ENCODE measurements at regions not wholly inside any gene's neighbourhood (a gene's known extent, or its start where the extent isn't known, plus 50 kb on each side); places are given as distances from the start of the nearest gene placed in this dataset.
"Not testable (repeated sequence)": the region's sequence is repeated elsewhere in the genome, so short reads cannot be mapped to it uniquely, and the experiment has no call there.

- no peak for DNase-seq (ENCODE audit: low spot score)
Measured at GRCh38 chr12:24668563-24668962, 280.3 kb downstream of the BCAT1 start.

GRCh38 chr12:24664161-24664880 lies 284.6 kb downstream of the BCAT1 start:
- no peak for DNase-seq (ENCODE audit: low spot score)

DNA sequence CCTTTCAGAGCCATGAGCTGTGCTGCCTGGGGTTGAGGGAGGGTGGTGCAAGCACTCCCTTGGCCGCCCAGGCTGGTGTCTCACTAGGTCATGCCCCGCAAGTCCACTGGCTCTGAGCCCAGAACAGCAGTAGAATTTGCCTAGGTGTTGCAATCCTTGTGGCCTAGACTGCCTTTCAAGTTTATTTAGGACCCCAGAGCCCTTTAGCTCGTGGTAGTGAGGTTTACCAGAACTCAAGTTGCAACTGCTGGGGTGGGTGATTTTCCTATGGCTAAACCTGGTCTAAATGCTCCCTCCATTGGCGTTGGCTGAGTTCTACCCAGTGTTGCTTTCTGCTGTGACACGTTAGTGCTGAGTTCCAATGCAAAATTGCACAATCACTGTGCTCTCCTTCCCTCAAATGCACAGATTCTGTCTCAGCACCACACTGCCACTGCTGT lies 287.2 kb downstream of the BCAT1 start:
- no peak for DNase-seq (ENCODE audit: low spot score)

GRCh38 chr12:24659016-24659415 lies 289.9 kb downstream of the BCAT1 start:
- no peak for DNase-seq (ENCODE audit: low spot score)

GRCh38 chr12:24654344-24654743 lies 294.6 kb downstream of the BCAT1 start:
- DNase-seq (ENCODE audit: low spot score) = not testable (repeated sequence)

- DNase-seq (ENCODE audit: low spot score) = no peak
Measured at GRCh38 chr12:24649634-24650033, 299.3 kb downstream of the BCAT1 start.

- no peak for DNase-seq (ENCODE audit: low spot score)
Measured at GRCh38 chr12:24649209-24649608, 299.7 kb downstream of the BCAT1 start.

- no peak for DNase-seq (ENCODE audit: low spot score)
Measured at GRCh38 chr12:24645254-24645653, 303.6 kb downstream of the BCAT1 start.

DNA sequence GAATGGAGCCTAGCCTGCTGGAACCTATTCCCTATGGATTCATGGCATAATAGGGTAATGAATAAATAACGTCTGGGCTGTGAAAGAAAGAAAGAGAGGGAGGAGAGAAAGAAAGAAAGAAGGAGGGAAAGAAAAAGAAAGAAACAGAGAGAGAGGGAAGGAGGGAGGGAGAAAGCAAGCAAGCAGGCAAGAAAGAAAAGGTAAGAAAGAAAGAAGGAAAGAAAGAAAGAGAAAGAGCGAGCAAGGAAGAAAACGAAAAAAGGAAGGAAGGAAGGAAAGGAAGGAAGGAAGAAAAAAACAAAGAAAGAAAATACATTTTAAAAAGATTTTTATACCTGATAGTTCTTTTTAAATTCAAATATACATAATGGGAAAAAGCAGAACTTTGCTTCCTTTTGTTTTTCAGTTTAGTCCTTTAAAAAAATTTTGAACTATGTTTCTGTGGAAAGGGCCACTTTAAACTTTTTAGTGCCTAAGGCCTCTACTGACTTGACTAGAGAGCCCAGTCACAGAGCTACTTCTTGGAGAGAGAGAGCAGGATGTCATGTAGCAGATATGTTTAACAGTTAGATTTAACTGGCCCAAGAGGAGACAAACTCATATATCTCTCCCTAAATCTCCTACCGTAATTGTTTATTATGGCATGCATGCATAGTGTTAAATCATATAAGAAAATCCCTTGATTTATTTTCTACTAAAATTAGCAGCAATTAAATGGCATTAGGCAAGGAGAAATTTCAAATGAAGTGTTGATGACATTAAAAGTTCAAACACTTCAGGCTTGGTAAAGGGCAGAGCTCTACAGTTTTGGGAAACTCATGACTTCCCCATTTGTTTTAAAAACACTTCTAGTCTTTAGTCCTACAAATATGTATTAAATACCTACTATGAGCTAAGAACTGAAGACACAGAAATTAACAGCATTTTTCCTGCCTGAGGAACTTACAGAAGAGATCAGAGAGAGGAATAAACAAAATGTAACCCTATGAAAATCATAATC lies 305.5 kb downstream of the BCAT1 start:
- DNase-seq (ENCODE audit: low spot score) = no peak

DNA sequence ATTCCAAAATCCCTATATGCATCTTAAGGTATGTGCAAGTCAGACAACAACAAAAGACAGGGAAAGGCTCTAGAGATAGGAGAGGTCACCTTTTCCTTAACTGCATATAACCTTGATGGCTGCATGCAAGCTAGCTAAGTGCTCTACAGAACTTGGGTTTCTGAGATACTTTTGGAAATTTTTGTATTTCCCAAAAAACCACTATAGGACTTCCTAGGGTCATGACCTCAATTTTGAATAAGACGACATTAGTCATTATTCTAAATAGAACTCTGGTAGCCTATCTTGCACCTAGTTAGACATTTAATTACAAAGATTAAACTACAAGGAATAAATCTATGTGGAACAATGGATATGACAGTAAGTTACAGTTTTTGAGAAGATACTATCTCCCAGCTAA lies 309.3 kb downstream of the BCAT1 start:
- DNase-seq (ENCODE audit: low spot score) = no peak

- DNase-seq (ENCODE audit: low spot score) = no peak
Measured at GRCh38 chr12:24632466-24632865, 316.4 kb downstream of the BCAT1 start.

DNA sequence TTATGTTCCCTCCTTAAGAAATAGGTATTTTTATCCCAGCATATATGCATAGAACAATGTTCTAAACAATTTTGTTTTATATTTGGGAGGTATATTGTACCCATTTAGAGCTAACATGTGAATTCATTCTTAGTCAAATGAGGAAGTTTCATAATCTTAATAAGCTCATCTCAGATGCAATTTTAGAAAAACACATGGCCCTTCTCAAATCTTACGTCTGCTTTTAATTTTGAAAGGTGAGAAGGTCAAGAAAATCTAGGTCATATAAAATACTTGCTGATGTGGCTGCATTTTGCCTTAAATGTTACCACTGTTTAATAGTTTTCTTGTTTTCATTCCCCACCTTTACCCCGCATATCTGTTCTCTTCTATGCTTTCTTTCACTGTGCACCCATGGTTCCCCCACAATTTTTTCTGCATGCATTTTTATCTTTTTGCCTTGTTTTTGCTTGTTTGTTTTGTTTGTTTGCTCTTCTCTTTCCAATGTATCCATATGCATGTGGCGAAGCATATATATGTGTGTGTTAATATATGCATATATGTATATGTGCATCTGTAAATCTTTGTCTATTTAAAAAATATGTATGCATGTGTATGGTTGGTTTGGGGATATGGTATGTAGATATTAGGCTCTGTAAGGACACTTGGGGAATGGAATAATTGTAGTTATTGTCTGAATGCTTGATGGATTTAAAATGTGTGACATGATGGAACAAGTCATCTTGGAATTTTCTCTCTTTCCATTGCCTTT lies 317.1 kb downstream of the BCAT1 start:
- DNase-seq (ENCODE audit: low spot score) = no peak

DNA sequence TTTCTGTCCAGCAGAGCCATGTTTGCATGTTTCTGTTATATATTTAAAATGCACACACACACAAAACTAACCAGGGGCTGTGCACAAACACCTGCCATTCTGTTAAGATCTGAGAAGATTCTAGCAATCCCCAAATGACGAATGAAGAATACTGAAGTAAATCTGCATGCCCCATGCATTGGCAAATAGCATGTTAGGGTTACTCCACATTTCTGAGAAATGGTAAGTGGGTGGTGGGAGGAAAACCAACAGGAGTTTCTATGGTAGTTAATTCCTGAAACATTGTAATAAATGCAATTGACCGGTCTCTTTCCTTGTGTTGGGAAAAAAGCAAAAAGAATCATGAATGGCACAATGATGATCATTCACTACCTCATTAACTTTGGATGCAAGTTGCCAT lies 318.0 kb downstream of the BCAT1 start:
- DNase-seq (ENCODE audit: low spot score) = no peak

- no peak for DNase-seq (ENCODE audit: low spot score)
Measured at GRCh38 chr12:24630446-24630845, 318.5 kb downstream of the BCAT1 start.

DNA sequence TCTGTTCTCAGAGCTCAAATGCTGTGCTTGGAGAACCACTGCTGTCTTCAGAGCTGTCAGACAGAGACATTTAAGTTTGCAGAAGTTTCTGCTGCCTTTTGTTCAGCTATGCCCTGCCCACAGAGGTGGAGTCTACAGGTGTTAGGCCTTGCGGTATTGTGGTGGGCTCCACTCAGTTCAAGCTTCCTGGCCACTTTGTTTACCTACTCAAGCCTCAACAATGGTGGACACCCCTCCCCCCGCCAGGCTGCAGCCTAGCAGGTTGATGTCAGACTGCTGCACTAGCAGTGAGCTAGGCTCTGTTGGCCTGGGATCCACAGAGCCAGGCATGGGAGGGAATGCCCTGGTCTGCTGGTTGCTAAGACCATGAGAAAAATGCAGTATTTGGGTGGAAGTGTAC lies 323.8 kb downstream of the BCAT1 start:
- no peak for DNase-seq (ENCODE audit: low spot score)

DNA sequence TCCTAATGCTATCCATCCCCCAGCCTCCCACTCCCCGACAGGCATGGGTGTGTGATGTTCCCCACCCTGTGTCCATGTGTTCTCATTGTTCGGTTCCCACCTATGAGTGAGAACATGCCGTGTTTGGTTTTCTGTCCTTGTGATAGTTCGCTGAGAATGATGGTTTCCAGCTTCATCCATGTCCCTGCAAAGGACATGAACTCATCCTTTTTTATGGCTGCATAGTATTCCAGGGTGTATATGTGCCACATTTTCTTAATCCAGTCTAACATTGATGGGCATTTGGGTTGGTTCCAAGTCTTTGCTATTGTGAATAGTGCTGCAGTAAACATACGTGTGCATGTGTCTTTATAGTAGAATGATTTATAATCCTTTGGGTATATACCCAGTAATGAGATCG lies 328.9 kb downstream of the BCAT1 start:
- not testable (repeated sequence) for DNase-seq (ENCODE audit: low spot score)

DNA sequence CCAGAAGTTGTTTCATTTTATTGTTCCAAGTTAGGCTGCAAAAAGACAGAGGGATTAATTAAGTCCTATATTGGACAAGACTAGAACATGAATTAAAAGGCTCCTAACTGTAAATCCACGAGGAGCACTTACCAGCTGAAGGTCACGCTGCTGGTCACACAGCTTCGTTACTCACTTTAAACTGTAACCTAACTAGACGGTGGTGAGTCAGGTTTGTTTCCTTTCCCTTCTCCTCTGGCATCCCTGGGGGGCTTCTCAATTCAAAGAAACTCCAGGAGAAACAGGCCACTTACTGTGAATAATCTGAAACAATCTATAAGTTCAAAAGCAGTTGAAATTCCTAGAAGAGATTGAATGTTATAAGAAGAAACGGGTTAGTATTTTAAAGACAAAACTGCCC lies 331.4 kb downstream of the BCAT1 start:
- no peak for DNase-seq (ENCODE audit: low spot score)

DNA sequence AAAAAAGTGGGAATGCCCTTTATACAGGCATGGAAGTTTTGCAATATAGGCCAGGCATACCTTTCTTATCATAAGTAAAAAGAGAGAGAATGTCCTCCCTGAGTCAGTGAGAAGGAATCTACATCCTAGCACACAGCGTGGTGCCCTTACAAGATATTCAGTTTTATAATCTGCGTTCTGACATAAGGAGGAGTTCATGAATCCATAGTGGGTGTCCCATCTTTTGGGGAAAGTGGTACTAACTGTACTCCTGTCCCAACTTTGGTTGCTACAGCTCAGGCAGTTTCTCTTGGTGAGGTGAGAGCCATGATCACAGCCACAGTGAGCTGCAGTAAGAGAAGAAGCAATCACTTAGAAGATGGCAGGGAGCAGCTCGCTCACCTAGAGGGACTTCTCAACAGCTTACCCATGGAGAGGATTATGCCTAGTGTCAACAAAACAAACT lies 332.9 kb downstream of the BCAT1 start:
- DNase-seq (ENCODE audit: low spot score) = no peak

- DNase-seq (ENCODE audit: low spot score) = no peak
Measured at GRCh38 chr12:24608637-24609285, 340.1 kb downstream of the BCAT1 start.

- no peak for DNase-seq (ENCODE audit: low spot score)
Measured at GRCh38 chr12:24608108-24608507, 340.8 kb downstream of the BCAT1 start.

- DNase-seq (ENCODE audit: low spot score) = no peak
Measured at GRCh38 chr12:24605916-24606315, 343.0 kb downstream of the BCAT1 start.

- DNase-seq (ENCODE audit: low spot score) = no peak
Measured at GRCh38 chr12:24605466-24605865, 343.4 kb downstream of the BCAT1 start.

Data from cerebellar cortex (tissue), 1 donor.